Fibroblast of gingiva (primary cell): ENCODE measurements at regions not wholly inside any gene's neighbourhood (a gene's known extent, or its start where the extent isn't known, plus 50 kb on each side); places are given as distances from the start of the nearest gene placed in this dataset.

ENCODE experiments used
- DNase-seq: peaks from one replicate; pipeline ENCODE4 v3.0.0-alpha.2; 2011; ENCODE audit warnings: low read depth

DNA sequence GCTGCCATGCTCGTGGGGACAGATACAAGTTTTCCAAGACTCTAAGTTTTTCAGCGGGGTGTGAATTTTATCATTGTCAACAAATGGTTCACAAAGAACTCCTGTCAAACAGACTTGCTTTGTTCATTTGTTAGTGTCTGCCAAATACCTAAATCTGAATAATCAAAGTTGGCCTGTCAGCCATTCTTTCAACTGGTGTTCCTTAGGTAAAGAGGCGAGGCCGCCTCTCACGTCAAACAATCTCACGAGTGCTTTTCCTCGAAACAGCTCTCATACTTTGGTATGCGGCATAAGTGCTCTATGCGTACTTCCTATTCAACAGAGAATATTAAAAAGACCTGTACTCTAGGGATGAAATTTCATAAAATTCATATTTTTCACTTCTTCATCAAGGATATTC is 51.4 kb upstream of the KANK4 start:
- DNase-seq: no peak

DNA sequence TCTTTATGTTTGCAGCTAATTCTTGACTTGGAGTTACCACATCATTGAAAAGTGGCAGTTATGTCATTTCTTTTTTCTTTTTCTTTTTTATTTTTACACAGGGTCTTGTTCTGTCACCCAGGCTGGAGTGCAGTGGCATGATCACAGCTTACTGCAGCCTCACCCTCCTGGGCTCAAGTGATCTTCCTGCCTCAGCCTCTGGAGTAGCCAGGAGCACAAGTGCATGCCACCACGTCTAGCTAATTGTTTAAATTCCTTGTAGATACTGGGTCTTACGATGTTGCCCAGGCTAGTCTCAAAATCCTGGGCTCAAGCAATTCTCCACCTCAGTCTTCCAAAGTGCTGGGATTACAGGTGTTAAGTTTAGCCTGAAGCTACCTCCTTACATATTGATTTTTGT is 52.1 kb upstream of the KANK4 start:
- DNase-seq: no peak

GRCh38 chr1:62373221-62373620 is 54.0 kb upstream of the KANK4 start:
- DNase-seq: no peak

DNA sequence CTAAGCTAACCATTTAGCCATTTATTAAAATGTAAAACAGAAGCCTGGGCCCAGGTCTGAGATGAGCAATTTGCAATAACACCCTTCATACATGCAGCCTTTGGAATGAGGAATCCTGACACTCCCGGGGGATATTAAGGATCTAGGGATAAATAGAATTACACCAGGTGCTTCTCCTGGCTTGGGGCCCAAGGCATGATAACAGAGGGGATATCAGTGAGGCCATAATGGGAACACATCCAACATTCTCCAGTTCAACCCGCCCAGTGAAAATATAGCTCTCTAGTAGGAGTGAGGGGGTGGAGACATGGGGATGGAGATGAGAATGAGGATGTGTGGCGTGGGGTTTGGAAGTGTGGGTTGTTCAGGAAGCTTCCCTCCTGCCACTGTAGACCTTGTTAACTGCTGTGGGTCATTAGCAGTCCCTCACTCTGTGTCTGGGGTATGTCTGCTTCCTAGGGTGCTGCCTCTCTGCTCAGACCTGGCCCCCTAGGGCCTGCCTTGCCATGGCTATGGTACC is 57.9 kb upstream of the KANK4 start:
- DNase-seq: no peak

DNA sequence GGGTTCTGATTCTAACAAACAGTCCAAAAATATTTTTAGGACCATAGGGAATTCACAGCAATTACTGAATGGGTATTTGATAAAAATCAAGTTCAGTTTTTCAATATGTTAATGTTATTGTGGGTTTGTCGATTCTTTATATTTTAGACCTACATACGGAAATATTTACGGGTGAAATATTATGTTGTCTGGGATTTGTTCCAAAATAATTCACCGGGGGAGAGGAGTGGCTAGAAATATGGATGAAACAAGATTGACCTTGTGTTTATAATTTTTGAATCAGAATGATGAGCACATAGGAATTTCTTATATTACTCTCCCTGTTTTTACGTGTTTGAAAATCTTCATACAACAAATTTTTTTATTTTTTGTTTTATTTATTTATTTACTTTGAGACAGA is 56.7 kb upstream of the USP1 start:
- no peak for DNase-seq

DNA sequence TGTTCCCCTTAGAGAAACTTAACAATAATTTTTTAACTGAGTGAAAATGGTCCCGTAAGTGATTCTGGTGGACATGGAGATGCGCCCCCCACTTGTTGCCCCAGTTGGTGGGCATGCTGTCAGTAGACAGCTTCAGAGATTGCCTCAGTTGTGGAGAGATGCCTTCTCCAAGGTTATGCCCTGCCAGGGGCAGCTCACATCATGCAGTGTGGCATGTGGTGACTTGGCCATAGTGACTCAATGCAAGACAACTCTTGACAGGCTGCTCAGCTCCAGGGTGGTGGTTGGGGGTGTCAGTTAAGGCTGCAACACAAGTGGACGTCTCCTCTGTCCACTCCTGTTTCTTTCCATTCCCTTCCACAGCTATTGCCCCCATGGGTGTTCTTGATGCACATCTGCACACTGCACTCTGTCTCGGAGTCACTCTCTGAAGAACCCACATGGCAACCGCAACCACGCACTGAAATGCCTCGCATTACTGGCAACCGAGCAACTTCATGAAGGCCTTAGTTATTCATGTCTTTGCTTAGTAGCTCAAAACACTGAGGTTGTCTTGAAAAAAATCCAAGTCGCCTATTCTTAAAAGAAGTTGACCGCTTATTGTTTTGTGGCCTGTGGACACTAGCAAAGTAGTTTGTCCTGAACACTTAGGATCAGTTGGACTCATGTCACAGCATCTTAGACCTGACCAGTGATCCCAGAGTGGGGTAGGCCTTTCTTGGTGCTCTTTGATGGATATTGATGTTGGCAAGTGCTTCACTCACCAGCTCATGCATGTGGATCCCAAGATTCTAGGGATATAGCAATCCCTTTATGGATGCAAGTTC is 54.8 kb upstream of the USP1 start:
- no peak for DNase-seq

DNA sequence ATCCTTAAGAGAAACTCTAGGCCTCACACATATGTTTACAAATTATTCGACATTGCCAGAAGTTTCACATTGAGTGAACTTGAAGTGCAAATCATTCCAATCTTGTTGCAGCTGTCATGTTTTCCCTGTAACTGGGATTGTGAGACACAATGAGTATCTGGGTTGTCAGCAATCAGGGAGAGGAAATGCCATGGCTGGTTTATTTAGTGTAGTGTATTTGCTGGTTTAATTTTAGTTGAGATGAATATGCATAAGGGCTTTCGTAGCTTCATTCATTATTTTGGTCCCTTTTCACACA is 54.2 kb upstream of the USP1 start:
- no peak for DNase-seq

GRCh38 chr1:62384276-62385005 is 52.4 kb upstream of the USP1 start:
- DNase-seq: peak; percentile 95

DNA sequence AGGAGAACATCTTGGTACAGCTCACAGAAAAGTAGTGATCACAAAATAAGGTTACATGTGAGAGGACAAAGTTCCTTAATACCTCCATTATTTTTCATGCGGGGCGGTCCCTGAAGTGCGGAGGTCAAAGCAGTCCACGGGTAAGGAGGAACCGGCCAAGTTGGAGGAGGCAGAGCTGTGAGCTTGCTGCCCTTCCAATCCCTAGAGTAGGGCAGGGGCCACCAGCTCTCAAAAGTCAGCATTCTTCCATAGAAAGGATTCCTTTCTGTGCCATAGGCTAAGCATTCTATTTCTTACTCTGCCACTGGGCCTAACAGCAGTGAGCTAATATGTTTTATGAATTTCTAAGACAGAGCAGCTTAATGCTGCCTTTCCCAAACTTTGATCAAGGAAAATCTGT is 50.9 kb upstream of the USP1 start:
- DNase-seq: no peak

- no peak for DNase-seq
Measured at GRCh38 chr1:62386351-62387121, 50.3 kb upstream of the USP1 start.
